HG03139 (cell line): ENCODE measurements at regions not wholly inside any gene's neighbourhood (a gene's known extent, or its start where the extent isn't known, plus 50 kb on each side); places are given as distances from the start of the nearest gene placed in this dataset.
"Not testable (repeated sequence)": the region's sequence is repeated elsewhere in the genome, so short reads cannot be mapped to it uniquely, and the experiment has no call there.

Source experiments
- ATAC-seq: cut with Tn5 transposase; IDR thresholded peaks from one replicate; pipeline ENCODE4 v1.9.1; 2021; ENCODE audit not compliant: unreplicated experiment

DNA sequence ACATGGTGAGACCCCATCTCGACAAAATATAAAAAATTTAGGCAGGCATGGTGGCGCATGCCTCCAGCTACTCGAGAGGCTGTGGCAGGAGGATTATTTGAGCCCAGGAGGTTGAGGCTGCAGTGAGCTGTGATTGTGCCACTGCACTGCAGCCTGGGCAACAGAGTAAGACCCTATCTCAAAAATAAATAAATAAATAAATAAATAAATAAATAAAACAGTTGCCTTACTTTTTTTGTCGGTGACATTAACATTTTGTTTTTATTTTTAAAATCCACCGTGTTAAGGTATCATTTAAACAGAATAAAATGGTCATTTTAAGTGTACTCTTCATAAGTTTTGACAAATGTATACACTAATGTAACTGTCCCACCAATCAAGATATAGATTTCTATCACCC, 57.0 kb downstream of the RASL11A start:
- ATAC-seq: no peak

DNA sequence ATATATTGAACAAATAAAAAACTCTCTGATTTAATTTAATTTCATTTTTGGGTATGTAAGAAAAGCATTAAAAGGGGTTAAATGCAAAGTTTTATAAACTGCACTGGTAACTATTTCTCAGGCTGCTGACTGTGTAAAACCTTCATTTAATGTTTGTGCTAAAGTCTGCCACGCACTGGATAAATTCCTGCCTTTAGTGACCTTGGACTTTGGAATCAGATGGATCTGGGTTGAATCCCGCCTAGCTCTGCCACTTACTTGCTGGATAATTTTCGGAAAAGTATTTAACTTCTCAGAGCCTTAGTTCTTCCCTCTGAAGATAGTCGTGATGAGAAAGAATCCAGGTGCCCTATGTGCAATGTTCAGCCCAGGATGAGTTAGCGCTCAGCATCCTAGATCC, 58.6 kb downstream of the RASL11A start:
- no peak for ATAC-seq

GRCh38 chr13:27334774-27335435, 64.3 kb downstream of the RASL11A start:
- ATAC-seq: no peak

DNA sequence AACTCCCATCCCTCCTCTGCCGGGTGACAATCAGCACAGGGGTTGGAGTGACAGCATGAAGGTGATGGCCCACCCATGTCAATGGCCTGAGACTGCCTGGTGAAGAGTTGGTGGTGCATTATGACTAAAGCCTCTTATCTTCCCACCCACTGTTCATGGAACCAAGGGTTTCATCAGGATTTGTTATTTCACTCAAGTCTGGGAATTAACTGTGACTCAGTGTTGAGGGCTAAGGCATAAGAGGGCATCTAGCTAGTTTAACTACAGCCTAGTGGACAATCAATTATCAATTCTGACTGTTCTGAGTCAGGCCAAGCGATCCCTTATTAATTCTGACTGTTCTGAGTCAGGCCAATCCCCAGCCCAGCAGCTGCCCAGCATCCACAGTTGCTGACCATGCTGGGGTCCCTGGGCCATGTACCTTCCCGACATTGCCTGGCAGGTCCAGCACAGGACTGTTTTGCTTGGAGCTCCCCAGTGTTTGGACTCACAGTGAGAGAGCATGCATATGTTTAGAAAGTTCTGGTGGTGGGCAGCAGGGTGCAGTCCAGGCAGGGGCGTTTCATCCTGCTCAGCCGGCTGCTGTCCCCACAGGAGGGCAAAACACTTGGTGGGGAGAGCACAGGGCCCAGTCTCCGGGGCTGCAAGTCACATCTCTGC, 65.5 kb downstream of the RASL11A start:
- no peak for ATAC-seq

- ATAC-seq: no peak
Measured at GRCh38 chr13:27338207-27338606, 67.6 kb downstream of the RASL11A start.

DNA sequence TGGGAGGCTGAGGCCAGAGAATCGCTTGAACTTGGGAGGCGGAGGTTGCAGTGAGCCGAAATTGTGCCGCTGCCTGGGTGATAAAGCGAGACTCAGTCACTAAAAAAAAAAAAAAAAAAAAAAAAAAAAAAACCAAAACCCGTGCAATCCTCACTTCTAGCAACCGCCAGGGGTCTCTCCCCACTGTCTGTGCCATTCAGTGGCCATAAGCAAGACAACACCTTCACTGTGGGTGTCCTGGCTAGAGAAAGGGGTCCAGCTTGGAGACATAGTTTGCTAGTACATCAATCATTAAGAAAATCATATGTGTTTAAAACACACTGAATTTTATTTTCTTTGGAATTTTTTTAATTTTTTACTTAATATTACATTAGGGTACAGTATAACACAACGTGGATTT, 68.2 kb downstream of the RASL11A start:
- no peak for ATAC-seq

- ATAC-seq: no peak
Measured at GRCh38 chr13:27339299-27339698, 68.7 kb downstream of the RASL11A start.

DNA sequence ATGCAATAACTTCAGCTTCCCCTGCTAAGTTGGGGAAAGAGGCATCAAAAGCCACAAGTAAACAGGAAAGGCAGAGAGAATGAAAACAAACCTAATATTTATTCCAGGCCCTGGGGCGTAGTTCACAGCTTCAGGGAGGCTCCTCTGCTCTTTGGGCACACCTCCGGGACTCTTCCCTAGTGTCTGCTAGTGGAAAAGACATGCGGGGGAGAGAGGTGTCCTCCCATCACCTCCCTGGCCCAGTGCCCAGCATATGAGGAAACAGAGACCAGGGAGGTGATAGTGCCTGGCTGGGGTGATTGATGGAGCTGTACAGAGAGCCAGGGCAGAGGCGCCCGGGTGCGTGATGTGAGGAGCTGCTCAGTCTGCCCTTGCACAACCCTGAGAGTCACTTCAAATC, 71.0 kb downstream of the RASL11A start:
- ATAC-seq: no peak

DNA sequence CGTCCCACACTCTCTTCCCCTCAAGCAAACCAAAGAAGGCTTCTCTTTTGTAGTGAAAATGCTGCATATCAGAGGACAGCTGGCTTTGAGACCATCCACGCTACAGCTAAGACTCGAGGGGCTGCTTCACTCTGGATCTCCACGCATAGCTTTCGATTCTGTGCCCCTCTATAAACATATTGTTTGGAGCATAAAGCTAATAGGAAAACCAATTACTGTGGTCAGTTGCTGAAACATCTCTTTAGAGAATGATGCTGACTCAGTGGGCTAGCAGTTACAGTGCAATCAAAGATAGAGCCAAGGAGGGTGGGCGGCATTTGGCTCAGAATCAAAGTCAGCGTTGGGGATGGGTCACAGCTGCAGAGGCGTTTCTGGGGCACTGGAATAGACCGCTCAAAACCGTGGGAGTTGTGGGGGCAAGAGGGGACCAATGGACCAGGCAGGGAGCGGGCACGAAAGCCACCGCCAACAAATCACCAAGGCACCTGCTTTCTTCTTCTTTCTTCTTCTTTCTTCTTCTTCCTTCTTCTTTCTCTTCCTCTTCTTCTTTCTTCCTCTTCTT, 76.7 kb downstream of the RASL11A start:
- no peak for ATAC-seq

DNA sequence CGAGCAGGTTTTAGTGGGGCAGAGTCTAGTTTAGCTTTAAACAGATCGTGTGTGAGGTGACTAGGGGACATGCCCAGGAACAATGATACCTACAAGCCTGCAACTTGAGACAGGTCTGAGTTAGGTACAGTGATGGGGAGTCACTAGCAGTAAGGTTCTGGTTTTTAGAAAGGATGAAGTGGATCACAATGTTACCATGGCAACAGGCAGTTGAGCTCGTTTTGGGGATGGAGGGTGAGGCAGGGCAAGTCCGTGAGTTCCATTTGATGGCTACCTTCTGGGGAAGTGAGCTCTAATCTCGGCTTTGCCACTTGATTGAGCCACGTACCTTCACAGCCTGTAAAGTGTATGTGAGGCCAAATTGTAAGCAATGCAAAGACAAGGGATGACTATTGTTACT, 76.0 kb upstream of the GTF3A start:
- no peak for ATAC-seq

- ATAC-seq: no peak
Measured at GRCh38 chr13:27349458-27349857, 75.0 kb upstream of the GTF3A start.

DNA sequence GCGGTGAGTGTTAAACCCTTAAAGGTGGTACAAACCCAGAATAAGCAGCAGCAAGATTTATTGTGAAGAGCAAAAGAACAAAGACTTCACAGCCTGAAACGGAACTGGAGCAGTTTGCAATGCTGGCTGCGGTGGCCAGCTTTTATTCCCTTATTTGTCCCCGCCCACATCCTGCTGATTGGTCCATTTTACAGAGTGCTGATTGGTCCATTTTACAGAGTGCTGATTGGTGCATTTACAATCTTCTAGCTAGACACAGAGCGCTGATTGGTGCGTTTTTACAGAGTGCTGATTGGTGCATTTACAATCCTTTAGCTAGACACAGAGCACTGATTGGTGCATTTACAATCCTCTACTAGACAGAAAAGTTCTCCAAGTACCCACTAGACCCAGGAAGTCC, 73.6 kb upstream of the GTF3A start:
- ATAC-seq: not testable (repeated sequence)

- ATAC-seq: peak; percentile 17
Measured at GRCh38 chr13:27352698-27353097, 71.7 kb upstream of the GTF3A start.

GRCh38 chr13:27353166-27353583, 71.2 kb upstream of the GTF3A start:
- ATAC-seq: peak; percentile 87

- no peak for ATAC-seq
Measured at GRCh38 chr13:27353708-27354107, 70.7 kb upstream of the GTF3A start.

DNA sequence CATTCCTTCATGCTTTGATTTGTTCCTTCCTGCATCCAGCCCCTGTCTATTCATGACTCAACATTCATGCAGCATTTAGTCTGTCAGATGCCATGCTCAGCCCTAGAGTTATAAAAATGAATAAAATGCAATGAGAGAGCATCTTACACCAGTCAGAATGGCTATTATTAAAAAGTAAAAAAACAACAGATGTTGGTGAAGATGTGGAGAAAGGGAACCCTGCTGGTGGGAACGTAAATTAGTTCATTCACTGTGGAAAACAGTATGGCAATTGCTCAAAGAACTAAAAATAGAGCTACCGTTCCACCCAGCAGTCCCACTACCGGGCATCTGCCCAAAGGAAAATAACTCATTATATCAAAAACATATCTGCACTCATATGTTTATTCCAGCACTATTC, 70.0 kb upstream of the GTF3A start:
- ATAC-seq: no peak

- ATAC-seq: no peak
Measured at GRCh38 chr13:27355894-27356293, 68.5 kb upstream of the GTF3A start.

DNA sequence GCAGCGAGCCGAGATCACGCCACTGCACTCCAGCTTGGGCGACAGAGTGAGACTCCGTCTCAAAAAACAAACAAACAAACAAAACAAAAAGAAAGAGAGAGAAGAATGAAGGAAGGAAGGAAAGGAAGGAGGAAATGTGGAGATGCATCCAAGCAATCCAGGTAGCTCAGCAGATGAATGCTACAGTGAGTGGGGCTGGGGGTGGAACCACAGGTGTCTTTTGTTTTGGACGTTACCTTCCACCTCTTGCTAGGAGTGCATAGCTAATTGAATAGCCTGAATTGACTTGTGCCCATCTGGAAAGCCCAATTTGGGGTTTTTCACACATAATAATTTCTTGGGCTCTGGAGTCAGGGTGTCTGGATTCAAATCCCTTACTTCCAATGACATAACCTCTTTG, 66.0 kb upstream of the GTF3A start:
- ATAC-seq: no peak

DNA sequence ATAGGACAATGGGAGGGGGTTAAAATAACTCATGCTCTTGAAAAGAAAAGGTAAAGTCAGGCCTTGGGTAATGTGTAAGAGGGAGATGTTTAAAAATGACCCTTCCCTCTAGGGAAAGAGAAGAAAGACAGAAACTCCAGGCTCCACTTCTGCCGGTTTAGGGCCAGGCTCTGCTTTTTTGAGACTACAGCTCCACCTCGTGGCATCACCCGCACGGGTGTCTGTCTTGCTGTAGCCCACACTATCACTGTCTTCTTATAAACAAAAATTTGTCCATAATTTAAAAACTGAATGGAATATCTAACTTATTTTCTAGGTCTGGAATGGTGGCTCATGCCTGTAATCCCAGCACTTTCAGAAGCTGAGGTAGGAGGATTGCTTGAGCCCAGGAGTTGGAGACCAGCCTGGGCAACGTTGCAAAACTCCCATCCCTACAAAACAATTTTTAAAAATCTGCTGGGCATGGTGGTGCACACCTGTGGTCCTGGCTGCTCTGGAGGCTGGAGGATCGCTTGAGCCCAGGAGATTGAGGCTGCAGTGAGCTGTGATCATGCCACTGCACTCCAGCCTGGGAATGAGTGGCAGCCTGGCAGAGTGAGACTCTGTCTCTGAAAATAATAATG, 65.1 kb upstream of the GTF3A start:
- ATAC-seq: no peak

DNA sequence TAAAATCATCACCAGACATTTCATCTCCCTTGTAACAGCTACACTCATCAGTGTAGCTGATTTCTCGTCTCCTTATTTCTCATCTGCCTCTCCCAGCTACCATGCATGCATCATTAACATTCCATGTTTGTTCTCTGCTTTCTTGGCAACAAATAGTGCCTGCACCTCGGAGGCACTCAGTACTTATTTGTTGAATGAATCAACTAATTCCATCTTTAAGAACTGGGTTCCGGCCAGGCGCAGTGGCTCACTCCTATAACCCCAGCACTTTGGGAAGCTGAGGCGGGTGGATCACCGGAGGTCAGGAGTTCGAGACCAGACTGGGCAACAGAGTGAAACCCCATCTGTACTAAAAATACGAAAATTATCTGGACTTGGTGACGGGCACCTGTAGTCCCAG, 63.9 kb upstream of the GTF3A start:
- ATAC-seq: no peak

- peak; percentile 74 for ATAC-seq
Measured at GRCh38 chr13:27362064-27362751, 62.2 kb upstream of the GTF3A start.

DNA sequence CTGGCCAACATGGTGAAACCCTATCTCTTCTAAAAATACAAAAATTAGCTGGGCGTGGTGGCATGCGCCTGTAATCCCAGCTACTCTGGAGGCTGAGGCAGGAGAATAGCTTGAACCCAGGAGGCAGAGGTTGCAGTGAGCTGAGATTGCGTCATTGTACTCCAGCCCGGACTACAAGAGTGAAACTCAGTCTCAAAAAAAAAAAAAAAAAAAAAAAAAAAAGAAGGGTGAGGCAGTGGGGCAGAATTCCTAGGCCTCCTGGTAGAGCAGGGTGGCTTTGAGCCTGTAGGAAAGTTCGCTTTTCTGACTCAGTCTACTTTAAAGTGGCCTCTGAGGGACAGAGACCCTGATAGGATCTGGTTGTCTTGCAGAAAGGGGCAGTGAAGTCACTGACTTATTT, 60.8 kb upstream of the GTF3A start:
- ATAC-seq: not testable (repeated sequence)
